Bronchial epithelial cell (primary cell): ENCODE measurements at regions not wholly inside any gene's neighbourhood (a gene's known extent, or its start where the extent isn't known, plus 50 kb on each side); places are given as distances from the start of the nearest gene placed in this dataset.

Experiments
- DNase-seq: peaks from one replicate; pipeline ENCODE4 v3.0.0-alpha.2; 2010; ENCODE audit warnings: low read depth
- FAIRE-seq: peaks from 2 replicates; lab custom pipeline; 2011; peaks lifted over from hg19 to GRCh38; lab: Jason Lieb, UNC
- H3K27me3 ChIP-seq: 2 replicates; pipeline ENCODE4 v1.5.1; 2011; ENCODE audit warnings: low read length; ENCODE audit not compliant: control insufficient read depth, insufficient read depth
- H3K36me3 ChIP-seq: 2 replicates; pipeline ENCODE4 v1.5.1; 2011; ENCODE audit warnings: low read length; ENCODE audit not compliant: control insufficient read depth, insufficient read depth
- H3K4me3 ChIP-seq: 2 replicates; pipeline ENCODE4 v1.5.1; 2011; ENCODE audit warnings: mild to moderate bottlenecking, low read depth, low read length, control low read depth
- CTCF ChIP-seq: IDR thresholded peaks from 2 replicates; pipeline ENCODE4 v1.5.1; 2011; ENCODE audit warnings: mild to moderate bottlenecking, moderate library complexity, low read length, control low read depth, inconsistent platforms; ENCODE audit not compliant: insufficient read depth, severe bottlenecking

GRCh38 chr2:176687944-176688343 lies 418.7 kb downstream of the MTX2 start:
- FAIRE-seq (no peak), DNase-seq (no peak)
- Histone ChIP-seq H3K27me3 (no peaks in the 10 kb centered on the region), H3K36me3 (no peaks in the 10 kb centered on the region), H3K4me3 (no peak overlapping the region)
- TF ChIP-seq CTCF, result no peak

GRCh38 chr2:176689711-176690110 lies 420.5 kb downstream of the MTX2 start:
- Histone ChIP-seq H3K36me3 (no peaks in the 10 kb centered on the region), H3K27me3 (no peaks in the 10 kb centered on the region), H3K4me3 (no peak overlapping the region)
- no peak for DNase-seq
- FAIRE-seq, result no peak
- no peak for TF ChIP-seq CTCF

GRCh38 chr2:176691471-176691870 lies 422.2 kb downstream of the MTX2 start:
- no peaks in the 10 kb centered on the region for H3K36me3 ChIP-seq
- no peak for FAIRE-seq
- no peaks in the 10 kb centered on the region for H3K27me3 ChIP-seq
- no peak overlapping the region for H3K4me3 ChIP-seq
- no peak for TF ChIP-seq CTCF
- DNase-seq, result no peak

- no peak overlapping the region for H3K4me3 ChIP-seq
- no peaks in the 10 kb centered on the region for H3K27me3 ChIP-seq
- no peak for DNase-seq
- TF ChIP-seq CTCF, result no peak
- FAIRE-seq, result no peak
- no peaks in the 10 kb centered on the region for H3K36me3 ChIP-seq
These were observed 423.3 kb downstream of the MTX2 start for GRCh38 chr2:176692533-176692932.

GRCh38 chr2:176699098-176699497 lies 429.9 kb downstream of the MTX2 start:
- H3K36me3 ChIP-seq, result no peaks in the 10 kb centered on the region
- no peaks in the 10 kb centered on the region for H3K27me3 ChIP-seq
- H3K4me3 ChIP-seq, result no peak overlapping the region
- no peak for TF ChIP-seq CTCF
- DNase-seq (no peak), FAIRE-seq (no peak)

- no peaks in the 10 kb centered on the region for H3K36me3 ChIP-seq
- no peaks in the 10 kb centered on the region for H3K27me3 ChIP-seq
- no peak for FAIRE-seq
- no peak overlapping the region for H3K4me3 ChIP-seq
- no peak for DNase-seq
- no peak for TF ChIP-seq CTCF
These were observed 430.4 kb downstream of the MTX2 start for GRCh38 chr2:176699644-176700043.
